OCI-LY3 (cell line): ENCODE measurements at regions not wholly inside any gene's neighbourhood (a gene's known extent, or its start where the extent isn't known, plus 50 kb on each side); places are given as distances from the start of the nearest gene placed in this dataset.

Experiments
- CTCF ChIP-seq: fragments of 200-600, 300-600 bp; sonication (generic); IDR thresholded peaks from 2 replicates; pipeline ENCODE4 v1.5.1; 2014; ENCODE audit warnings: antibody characterized with exemption, low read length, low read depth
- EZH2phosphoT487 ChIP-seq: fragments of 200-600 bp; shearing (Covaris generic); IDR thresholded peaks from 2 replicates; pipeline ENCODE4 v1.6.1; 2018; ENCODE audit warnings: antibody characterized with exemption, mixed run types, low read depth

- TF ChIP-seq CTCF (no peak), EZH2phosphoT487 (no peak)
Measured at GRCh38 chr9:82354279-82354659, 365.7 kb downstream of the SPATA31D1 start.
